Esophagus muscularis mucosa (tissue), 4 donors: ENCODE measurements at regions not wholly inside any gene's neighbourhood (a gene's known extent, or its start where the extent isn't known, plus 50 kb on each side); places are given as distances from the start of the nearest gene placed in this dataset.

ENCODE experiments used
- EP300 ChIP-seq: sonication (generic); formaldehyde crosslinking; IDR thresholded peaks from one replicate; pipeline ENCODE4 v1.6.1; 2017; ENCODE audit warnings: antibody characterized with exemption
- POLR2A ChIP-seq: fragments of 450-650 bp; IDR thresholded peaks from one replicate; pipeline ENCODE4 v1.6.1; 2017; ENCODE audit warnings: antibody characterized with exemption, moderate library complexity, mild to moderate bottlenecking, low read depth
- POLR2AphosphoS5 ChIP-seq, 2 donors: sonication (generic); formaldehyde crosslinking; IDR thresholded peaks; one replicate each; pipeline ENCODE4 v1.6.1; 2017; ENCODE audit warnings: antibody characterized with exemption in 2 of 2
- TF ChIP-seq, protein P1 (sequence below), 3 experiments: fragments of 200-600 bp in 2 of 3; fragments of 450-650 bp in 1 of 3; sonication (generic) in 2 of 3; IDR thresholded peaks; one replicate each; pipeline ENCODE4 v1.5.1; 2017 to 2019; ENCODE audit warnings: antibody characterized with exemption in 3 of 3, mild to moderate bottlenecking in 2 of 3, moderate library complexity in 1 of 3

DNA sequence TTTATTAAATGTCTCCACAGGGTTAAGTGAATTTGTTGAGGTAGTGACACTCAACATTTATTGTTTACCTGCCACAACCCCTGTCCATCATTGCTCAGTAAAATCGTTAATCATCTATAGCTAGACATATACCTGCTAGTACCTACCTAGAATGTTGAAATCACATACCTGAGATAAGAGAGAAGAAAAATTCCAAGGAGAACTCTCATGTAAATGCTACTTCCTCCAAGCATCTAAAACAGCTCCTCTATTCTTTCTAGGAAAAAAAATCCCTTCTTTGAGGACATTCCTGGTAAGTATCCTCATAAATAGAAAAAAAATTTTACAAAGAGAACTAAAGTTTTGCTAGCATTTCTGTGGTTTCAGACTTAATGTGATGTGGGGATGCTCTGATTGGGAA is 325.1 kb downstream of the DAD1 start:
- TF ChIP-seq, protein P1, sequence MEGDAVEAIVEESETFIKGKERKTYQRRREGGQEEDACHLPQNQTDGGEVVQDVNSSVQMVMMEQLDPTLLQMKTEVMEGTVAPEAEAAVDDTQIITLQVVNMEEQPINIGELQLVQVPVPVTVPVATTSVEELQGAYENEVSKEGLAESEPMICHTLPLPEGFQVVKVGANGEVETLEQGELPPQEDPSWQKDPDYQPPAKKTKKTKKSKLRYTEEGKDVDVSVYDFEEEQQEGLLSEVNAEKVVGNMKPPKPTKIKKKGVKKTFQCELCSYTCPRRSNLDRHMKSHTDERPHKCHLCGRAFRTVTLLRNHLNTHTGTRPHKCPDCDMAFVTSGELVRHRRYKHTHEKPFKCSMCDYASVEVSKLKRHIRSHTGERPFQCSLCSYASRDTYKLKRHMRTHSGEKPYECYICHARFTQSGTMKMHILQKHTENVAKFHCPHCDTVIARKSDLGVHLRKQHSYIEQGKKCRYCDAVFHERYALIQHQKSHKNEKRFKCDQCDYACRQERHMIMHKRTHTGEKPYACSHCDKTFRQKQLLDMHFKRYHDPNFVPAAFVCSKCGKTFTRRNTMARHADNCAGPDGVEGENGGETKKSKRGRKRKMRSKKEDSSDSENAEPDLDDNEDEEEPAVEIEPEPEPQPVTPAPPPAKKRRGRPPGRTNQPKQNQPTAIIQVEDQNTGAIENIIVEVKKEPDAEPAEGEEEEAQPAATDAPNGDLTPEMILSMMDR (IDR thresholded peaks at IDR 0.05) = no peak
- TF ChIP-seq POLR2A (no peak), EP300 (no peak), POLR2AphosphoS5 (IDR thresholded peaks at IDR 0.05) (no peak)
